ENCODE measurements at regions not wholly inside any gene's neighbourhood (a gene's known extent, or its start where the extent isn't known, plus 50 kb on each side); places are given as distances from the start of the nearest gene placed in this dataset.
"Not testable (repeated sequence)": the region's sequence is repeated elsewhere in the genome, so short reads cannot be mapped to it uniquely, and the experiment has no call there.

- no peak for DNase-seq (ENCODE audit: low spot score)
- TF ChIP-seq CTCF (IDR thresholded peaks at IDR 0.05; ENCODE audit: extremely low read depth, insufficient read depth, missing control alignments) = no peak
- in situ Hi-C loops (cut with MboI; ENCODE audit: low pct_unique_long_range_greater_than_20kb, low sequenced_read_pairs, unreplicated experiment) = no loop called here
Observed at GRCh38 chr6:132194529-132194928, 206.7 kb downstream of the MOXD1 start.

GRCh38 chr6:132192631-132193030, 208.6 kb downstream of the MOXD1 start:
- DNase-seq (ENCODE audit: low spot score) = no peak
- no peak for TF ChIP-seq CTCF (IDR thresholded peaks at IDR 0.05; ENCODE audit: extremely low read depth, insufficient read depth, missing control alignments)
- in situ Hi-C loops (cut with MboI; ENCODE audit: low pct_unique_long_range_greater_than_20kb, low sequenced_read_pairs, unreplicated experiment) = no loop called here

- in situ Hi-C loops (cut with MboI; ENCODE audit: low pct_unique_long_range_greater_than_20kb, low sequenced_read_pairs, unreplicated experiment) = no loop called here
- TF ChIP-seq CTCF (IDR thresholded peaks at IDR 0.05; ENCODE audit: extremely low read depth, insufficient read depth, missing control alignments) = no peak
- DNase-seq (ENCODE audit: low spot score) = no peak
Observed at GRCh38 chr6:132190815-132191175, 210.5 kb downstream of the MOXD1 start.

- TF ChIP-seq CTCF (IDR thresholded peaks at IDR 0.05; ENCODE audit: extremely low read depth, insufficient read depth, missing control alignments) = no peak
- in situ Hi-C loops (cut with MboI; ENCODE audit: low pct_unique_long_range_greater_than_20kb, low sequenced_read_pairs, unreplicated experiment) = no loop called here
- peak; percentile 11 for DNase-seq (ENCODE audit: low spot score)
Observed at GRCh38 chr6:132190097-132190814, 211.0 kb downstream of the MOXD1 start.

- no peak for DNase-seq (ENCODE audit: low spot score)
- in situ Hi-C loops (cut with MboI; ENCODE audit: low pct_unique_long_range_greater_than_20kb, low sequenced_read_pairs, unreplicated experiment) = no loop called here
- no peak for TF ChIP-seq CTCF (IDR thresholded peaks at IDR 0.05; ENCODE audit: extremely low read depth, insufficient read depth, missing control alignments)
Observed at GRCh38 chr6:132188556-132189264, 212.6 kb downstream of the MOXD1 start.

GRCh38 chr6:132187816-132188215, 213.5 kb downstream of the MOXD1 start:
- in situ Hi-C loops (cut with MboI; ENCODE audit: low pct_unique_long_range_greater_than_20kb, low sequenced_read_pairs, unreplicated experiment) = no loop called here
- DNase-seq (ENCODE audit: low spot score) = no peak
- TF ChIP-seq CTCF (IDR thresholded peaks at IDR 0.05; ENCODE audit: extremely low read depth, insufficient read depth, missing control alignments) = no peak

- DNase-seq (ENCODE audit: low spot score); in situ Hi-C loops (cut with MboI; ENCODE audit: low pct_unique_long_range_greater_than_20kb, low sequenced_read_pairs, unreplicated experiment): not testable (repeated sequence)
Observed at GRCh38 chr6:132184966-132185365, 216.3 kb downstream of the MOXD1 start.
